Stimulated activated CD8-positive, alpha-beta memory T cell treated with anti-CD3 and anti-CD28 coated beads, Interleukin-4, amount 100 ng/mL, for 24 hours (primary cell): ENCODE measurements at regions not wholly inside any gene's neighbourhood (a gene's known extent, or its start where the extent isn't known, plus 50 kb on each side); places are given as distances from the start of the nearest gene placed in this dataset.
A peak's percentile ranks its signal among the peaks of the same experiment; 100 is the strongest.

ENCODE experiments used
- DNase-seq: peaks from one replicate; pipeline ENCODE4 v3.0.0-alpha.2; 2020; ENCODE audit warnings: low read depth

DNA sequence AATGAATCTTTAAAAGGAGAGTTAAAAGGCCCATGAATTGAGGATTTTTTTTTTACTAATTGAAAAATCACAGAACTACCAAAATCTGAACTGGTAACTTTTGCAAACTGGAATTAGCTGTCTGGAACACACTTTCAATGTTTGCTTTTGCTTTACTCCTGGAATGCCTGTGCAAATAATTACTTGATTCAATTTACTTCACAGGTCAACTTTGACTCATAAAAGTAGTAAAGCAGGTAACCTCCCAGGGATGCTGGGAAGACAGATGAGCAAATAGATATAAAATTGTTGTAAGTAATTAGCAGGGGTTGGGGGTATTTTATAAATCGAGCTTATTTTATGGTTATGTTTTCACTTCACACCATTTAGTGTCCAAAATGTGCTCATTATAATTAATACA lies 398.3 kb upstream of the HNRNPA3 start:
- DNase-seq, result no peak

DNA sequence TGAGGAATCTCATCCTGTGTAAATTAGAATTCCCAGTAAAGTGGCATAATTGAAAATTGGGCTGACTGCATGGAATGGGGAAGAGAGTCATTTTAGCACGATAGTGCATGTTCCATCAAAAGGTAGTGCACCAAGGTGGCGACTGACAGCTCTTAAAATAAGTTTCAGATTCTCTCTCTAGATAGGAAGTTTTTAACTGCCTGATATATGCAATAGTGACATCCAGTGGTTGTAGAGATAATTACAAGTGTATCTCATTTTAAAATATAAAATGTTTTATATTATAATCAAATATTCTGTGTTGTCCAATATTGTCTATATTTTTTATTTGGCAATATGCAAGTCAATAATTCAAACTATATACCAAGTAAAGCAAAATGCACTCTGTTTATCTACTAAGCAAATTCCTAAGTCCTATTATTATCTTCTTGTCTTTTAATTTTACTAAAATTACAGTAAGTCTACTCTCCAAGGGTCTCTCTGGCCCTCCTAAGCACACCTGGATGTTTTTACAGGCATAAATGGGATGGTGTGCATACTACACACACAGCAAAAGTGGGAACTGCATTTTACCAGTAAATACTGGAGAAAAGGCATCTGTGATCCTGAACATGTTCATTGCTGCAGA lies 397.7 kb upstream of the HNRNPA3 start:
- no peak for DNase-seq

DNA sequence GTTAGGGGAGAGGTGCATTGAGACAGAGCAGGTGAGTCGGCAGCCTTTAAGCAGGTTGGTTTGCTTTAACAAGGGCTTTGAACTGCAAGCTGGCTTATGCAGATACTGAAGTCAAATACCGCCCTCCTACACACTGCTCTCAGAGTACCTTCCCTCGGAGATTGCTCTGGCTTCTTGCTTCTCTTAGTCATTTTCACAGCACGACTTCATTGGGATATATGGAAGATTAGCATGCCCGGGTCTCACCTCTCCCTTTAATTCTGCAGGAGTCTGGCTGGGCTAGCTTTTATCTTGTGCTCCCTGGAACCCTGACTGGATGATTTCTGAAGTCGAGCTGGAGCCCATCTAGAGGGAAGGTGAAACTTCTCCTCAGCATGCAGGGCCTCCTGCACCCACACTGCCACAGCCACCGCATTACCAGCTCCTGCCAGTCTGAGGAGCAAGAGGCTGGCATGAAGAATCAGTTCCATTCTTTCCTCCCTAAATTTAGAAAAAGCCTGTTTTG lies 395.5 kb upstream of the HNRNPA3 start:
- no peak for DNase-seq

DNA sequence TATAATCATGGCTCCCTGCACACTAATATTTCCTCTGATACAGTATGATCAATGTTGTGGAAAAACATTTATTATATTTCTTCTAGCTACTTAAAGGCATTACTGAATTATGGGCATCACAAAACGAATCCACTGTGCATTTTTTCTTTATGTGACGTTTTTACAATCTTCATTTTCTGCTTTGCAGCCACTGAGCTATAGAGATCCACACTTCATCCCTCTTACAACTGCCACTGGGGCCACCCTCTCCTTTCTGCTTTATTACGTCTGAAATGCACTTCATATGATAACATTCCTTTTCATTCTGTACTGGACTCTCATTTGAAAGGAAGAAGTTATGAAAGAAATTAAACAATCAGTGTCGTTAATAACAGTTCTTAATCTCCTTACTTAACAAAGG lies 394.5 kb upstream of the HNRNPA3 start:
- no peak for DNase-seq

DNA sequence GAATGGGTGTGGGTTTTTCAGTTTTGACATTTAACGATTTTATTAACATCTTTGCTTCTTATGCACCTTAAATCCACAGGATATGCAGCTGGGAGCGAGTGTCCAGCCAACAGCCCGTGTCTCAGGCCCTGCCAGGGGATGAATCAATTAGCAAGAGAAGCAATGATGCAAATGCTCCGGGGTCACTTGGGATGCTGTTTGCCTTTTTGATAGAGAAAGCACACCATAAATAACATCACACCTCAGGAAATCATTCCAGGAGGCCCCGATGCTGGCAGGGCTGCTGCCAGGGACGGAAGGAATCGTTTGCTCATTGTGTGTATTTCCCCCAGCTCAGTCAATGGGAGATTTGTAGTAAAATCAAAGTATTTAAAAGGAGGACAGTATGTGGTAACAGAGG lies 394.0 kb upstream of the HNRNPA3 start:
- DNase-seq, result no peak

DNA sequence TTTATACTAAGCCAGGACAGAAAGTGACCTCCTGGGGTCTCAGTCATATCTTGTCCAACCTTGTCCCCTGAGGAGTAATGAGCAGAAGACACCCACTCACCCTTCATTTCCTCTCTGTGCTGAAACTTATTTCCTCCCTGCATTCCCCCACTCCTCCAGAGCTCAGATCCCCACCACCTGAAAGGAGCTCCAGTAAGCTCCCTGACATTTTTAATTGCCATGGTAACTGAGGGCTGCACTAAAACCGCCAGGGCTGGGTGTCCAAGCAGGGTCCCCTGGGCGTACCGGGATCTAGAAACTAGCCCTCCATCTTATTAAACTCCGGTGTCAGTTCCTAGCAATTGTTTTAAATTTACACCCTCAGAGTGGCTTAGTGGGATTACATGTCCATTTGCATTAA lies 393.3 kb upstream of the HNRNPA3 start:
- DNase-seq, result no peak

DNA sequence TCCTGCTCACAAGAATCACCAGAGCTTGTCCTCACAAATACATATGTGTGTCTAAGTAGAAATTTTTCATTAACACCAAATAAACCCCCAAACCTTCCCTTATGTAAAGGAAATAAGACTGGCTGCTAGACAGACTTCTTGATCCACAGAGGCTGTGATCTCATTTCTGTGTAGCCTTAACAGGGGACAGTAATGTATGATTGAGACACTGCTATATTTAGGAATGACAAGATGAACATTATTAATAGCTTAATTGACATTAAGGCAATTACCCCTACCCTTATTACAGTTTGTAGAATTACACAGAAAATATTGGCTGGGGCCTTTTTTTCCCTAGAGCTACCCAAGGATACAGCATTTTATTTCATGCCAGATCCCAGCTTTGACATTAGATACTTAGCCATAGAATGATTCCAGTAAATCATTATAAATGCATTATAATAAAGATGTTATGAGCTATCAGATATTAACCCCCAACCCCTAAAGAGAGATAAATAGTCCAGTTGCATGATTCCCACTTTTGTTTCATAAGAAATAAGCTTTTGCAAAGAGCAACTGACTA lies 392.1 kb upstream of the HNRNPA3 start:
- DNase-seq, result no peak

DNA sequence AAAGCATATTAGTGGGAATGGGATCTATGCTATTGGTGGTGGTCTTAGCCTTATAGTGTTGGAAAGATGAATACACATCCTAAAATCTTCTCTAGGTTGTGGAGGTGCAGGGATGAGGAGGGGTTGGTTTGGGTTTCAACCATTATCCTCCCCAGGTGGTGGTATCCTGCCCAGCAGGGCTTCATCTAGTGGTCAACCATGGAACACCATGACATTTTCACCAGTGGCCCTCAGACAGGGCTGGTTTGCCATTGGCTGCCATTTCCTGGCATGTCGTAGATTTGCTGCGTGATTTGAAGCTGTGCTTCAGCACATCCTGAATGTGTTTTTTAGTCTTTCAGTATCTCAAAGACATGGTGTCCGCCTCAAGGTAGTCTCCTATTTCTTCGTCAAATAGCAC lies 391.2 kb upstream of the HNRNPA3 start:
- no peak for DNase-seq

DNA sequence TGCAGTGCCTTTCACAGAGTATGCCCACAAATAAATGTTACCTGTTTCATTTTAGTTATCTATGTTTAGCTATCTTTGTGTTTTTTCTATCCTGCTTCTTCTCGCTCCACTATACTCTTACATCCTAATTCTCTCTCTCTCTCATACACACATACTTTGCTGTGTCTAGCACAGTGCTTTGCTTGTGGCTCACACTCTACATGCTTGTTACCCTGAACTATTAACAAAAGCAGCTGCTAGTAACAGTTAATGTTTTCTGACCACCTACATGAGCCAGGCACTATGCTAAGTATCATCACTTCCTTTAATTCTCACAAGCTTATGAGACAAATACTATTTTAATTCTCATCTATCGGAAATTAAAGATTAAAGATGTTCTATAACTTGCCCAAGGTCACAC lies 390.5 kb upstream of the HNRNPA3 start:
- DNase-seq, result no peak

DNA sequence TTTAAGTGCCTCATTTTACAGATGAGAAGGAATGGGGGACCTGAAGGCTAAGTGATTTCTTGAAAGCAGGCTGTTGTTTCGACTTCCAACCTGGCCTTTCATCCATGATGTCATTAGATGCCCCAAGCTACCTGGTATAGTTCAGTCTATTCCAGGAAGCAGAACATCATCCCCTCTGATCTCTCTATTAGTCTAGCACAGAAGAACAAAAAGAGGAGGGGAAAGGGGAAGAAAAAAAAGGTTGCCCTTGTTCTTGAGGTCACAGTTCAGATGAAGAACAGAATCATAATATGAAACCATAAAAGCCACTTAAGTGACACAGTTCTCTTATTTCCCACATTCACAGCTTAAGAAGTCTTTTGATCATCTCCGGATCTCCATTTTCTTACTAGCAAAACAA lies 386.2 kb upstream of the HNRNPA3 start:
- no peak for DNase-seq

DNA sequence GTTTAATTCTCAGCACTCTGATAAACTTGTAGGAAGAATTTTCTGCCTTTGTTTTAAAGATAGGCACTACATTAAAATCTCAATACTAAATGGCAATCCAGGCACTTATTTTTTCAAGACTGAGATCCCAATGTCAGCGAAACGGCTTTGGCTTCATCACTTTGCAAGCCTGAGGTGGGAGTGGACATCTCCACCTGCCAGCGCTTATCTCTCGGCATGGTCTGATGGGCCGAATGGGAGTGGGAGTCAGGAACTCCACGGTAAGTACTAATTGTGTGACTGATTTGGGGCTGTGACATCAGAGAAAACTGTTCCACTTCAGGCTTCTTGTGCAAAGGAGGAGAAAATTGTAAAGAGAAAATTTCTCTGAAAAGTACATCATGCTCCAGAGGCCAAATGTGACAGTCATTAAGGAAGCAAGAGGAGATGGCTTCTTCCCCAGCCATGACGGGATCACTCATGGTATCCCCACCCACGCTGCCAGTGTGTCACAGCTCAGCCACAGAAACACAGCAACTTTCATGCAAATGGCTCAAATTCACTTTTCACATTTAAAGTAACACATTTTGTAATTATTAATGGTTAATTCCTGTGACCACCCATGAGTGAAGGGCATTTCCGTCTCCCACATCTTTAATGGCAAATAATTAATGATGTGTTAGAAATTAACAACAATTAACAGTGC lies 385.5 kb upstream of the HNRNPA3 start:
- DNase-seq, result peak; percentile 41

DNA sequence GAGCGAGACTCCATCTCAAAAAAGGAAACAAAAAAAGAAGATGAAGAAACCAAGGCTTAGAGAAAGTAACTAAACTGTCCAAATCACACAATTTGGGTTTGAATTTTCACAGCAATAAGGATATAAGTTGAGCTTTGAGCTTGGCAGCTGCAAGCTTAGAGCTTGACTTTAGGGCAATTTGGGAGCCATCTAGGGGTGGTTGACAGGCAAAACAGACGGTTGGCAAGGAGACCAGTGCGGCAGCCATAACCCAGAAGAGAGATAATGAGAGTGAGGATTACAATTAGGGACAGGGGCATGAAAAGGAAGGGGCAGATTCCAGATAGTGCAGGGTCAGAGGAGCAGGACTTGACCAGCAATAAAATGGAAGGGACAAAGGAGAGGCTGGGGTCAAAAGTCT lies 382.2 kb upstream of the HNRNPA3 start:
- no peak for DNase-seq

DNA sequence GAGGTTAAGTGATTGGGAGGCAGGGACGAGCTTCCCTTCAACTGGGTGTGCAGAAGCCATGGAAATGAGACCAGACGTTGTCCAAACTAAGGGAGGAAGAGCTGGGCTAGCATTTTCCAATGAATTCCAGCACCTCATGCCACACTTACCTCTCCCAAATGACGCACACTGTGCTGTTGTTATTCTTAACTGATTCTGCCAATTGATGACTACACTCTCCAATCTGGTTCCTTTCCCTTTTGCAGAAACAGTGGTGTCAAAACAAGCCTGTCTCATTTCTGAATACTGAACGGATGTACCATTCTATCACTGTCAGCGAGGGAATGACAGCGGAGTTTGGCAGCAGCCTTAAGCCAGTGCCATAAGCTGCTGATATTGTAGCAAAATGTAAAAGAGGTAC lies 380.5 kb upstream of the HNRNPA3 start:
- DNase-seq, result no peak

DNA sequence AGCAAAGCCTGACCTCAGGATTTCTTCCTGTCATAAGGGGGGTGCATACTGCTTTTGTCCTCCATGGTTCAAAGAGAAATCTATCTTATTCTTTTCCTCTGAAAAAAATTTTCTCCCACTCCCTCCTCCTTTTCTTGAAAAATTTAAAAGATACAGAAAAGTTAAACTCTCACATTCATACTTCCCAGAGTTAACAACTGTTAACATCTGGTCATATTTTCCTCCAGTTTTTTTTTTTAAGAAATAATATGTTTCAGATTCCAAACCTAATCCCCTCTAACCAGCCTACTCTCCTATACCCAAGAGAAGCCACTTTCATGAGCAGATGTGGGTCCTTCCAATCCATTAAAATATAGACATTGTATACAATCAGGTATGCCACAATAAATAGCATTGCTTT lies 378.9 kb upstream of the HNRNPA3 start:
- no peak for DNase-seq

DNA sequence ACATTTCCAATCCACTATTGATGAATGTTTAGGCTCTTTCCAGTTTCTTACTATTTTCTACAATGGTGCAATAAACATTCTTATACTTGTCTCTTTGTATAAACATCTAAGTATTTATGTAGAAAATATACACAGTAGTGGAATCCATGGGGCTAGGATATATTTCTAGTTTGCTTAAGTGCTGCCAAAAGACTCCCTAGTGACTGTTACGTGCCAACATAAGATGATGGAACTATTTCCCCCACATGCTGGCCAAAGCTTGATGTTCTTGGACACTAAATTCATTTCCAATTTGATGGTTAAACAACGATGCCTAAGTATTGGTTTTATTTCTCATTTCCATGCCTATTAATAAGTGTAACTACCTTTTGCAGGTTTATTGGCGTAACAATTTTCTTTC lies 378.4 kb upstream of the HNRNPA3 start:
- DNase-seq, result no peak

DNA sequence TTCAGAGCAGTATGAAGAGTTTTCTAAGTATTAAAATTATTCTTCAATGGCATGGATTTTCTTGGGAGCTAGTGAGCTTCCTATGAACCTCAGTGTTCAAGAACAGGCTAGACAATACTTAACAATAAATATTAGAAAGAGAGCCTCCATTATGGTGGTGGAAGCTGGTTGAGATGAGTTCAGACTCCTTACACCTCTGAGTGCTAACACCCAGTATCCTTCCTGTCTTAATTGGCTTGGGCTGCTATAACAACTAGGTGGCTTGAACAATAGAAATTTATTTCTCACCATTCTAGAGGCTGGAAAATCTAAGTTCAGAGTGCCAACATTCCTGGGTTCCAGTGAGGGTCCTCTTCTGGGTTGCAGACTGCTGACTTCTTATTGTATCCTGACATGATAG lies 369.4 kb upstream of the HNRNPA3 start:
- DNase-seq, result no peak

DNA sequence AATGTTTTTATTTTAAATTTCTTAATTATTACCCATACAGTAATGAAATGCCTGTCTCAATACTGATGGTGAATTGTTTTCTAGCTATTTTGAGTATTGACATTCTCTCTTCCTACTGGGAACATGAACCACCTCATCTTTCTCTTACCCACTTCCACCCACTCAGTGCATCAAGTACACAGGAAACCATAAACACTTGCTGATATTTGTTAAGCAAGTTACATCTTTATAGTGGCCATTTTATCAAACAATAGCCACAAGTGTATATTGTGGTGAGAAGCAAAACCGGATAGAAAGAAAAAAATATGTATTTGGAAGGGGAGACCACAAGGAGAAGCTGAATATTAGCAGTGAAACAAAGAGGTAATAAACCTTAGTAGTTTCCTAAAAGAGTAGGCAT lies 368.1 kb upstream of the HNRNPA3 start:
- DNase-seq, result no peak

DNA sequence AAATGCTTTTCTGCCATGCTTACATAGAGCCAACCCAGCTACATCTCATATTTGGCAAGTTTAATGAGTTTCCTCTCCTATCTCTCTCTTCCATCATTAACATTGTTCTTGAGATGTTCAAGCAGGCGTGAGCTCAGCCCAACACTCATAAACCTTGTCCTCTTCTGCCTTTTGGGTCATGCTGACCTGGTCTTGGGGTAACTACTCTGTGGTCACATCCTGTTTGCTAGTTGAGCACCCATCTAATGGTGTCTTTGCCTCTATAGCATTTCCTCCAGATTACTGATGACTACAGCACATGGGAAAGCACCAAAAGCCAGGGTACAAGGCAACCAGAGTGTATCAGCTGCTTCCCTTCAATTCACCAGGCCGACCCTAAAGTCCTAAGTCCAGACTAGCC lies 366.9 kb upstream of the HNRNPA3 start:
- no peak for DNase-seq

DNA sequence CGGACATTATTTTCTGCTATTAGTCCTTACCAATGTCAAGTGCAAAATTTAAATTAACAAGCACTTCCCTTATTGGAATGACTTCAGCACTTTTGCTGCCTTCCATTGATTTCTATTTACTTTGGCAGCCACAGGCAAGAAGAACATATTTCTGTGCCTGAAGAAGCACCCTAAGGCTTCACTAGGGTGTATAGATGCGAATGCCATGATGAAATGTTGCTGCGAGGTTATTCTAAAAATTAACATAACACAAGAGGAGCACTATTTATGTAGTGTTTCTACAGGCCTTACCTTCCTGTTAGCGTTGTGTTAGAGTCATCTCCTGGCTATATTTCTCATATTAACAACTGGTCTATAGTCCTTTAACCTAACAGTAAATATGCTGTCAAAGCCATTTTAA lies 365.0 kb upstream of the HNRNPA3 start:
- no peak for DNase-seq

DNA sequence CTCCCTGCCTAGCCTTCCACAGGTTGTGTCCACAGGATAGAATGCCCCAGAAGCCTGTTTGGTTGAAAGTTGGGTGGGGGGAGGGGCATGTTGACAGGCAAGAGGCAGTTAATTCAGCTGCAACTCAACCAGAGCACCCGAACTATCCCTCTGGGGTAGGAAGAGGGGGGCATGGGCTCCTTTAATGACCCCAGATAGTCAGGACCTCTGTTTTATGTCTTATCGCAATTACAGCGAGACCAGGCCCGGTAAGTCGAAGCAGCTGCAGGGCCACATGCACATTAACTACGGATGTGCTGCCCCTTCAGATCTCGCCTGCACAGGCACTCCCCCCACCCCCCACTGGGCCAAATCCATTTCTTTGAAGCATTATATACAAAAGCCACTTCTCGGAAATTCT lies 363.8 kb upstream of the HNRNPA3 start:
- DNase-seq, result no peak

DNA sequence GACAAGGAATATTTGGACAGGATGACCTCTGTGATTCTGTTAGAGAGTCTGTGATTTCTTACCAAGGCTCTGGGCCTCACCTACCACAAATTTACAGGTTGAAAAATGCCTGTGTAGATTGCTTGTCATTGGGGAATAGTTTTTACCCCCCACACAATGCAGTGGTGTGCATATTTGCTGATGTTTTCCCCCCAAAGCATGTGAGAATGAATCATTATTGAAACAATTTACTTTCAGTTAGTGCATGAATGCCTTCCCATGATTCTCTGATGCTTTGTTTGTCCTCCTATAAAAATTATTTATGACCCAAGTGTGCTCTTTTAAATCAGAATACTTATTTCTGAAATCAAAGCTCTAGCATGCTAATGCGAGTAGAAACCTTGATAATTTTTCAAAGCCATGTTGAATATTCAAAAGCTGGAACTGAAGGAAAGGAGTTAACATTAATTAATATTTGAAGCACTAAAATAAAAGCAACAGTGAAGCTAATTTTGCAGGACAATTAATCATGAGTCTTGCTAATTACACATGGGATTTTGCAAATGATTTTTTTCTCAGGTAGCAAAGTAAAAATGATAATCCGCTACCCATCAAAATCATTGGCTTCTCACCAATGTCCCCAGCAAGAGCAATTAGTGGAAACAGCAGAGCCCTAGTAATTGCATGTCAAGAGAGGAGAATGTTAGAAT lies 361.2 kb upstream of the HNRNPA3 start:
- DNase-seq, result no peak

DNA sequence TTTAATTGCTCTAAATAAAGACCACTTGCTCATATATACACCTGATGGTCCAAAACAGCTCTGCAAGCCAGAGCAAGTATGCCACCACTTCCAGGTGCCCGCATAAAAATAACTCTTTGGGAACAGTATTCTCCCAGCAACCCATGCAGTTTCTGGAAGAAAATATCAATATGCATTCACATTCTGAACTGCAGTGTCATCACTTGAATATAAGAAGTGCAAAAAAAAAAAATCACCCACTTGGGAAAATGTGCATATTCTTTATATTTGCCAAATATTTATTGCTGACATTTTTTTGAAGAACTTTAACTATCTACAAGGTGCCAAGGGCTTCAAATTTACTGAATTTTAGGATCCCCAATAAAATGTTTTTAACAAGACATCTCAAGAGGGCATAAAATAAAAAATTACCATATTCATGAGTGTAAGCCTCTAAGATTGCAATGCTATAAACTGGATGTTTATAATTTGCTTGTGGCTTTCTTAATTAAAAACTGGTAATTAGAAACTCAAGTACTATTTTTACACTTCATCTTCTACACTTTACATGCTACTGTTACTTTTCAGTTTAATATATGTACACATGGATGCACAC lies 360.6 kb upstream of the HNRNPA3 start:
- DNase-seq, result no peak

DNA sequence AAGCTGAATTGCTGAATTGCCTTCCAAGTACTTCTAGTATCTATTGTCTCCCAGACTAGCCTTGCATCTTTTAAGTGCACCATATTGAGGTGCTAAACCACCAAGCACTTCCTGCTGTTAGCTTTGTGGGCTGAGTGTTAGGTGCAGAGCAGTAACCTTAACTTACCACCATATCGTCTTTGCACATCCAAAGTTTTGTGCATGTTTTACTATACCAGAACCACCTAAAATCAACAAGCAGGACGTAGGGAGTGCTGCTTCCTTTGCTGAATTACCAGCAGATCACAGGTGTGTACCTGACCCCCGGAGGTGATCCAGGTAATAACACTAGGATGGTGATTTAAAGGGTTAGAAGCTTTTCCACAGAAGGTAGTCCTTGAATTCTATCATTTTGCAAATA lies 359.9 kb upstream of the HNRNPA3 start:
- DNase-seq, result peak; percentile 4
